ENCODE measurements at regions not wholly inside any gene's neighbourhood (a gene's known extent, or its start where the extent isn't known, plus 50 kb on each side); places are given as distances from the start of the nearest gene placed in this dataset.

DNA sequence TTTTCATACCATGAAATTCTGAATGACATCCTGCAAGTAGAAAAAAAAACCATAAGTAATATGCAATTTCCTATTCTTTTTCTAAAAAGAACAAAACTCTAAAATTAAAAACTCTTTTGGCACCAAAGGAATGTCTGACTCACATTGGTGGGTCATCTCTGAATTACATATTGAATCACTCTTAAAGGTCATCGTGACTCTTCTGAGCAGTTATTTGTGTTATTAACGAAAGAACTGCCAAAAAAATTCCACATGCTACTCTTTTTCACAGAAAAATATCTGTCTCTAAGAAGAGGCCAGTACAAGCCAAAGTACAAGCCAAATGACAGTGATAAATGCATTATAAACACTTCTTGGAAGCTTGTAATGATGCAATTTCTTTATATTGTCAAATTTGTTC lies 282.2 kb downstream of the GUCY2F start:
- Mint-ChIP-seq H3K36me3 (no peaks in the 10 kb centered on the region), H3K27ac (no peak overlapping the region), H3K9me3 (peaks cover 20% of the 10 kb centered on the region), H3K4me3 (no peak overlapping the region), H3K4me1 (no peaks in the 10 kb centered on the region), H3K27me3 (ENCODE audit: insufficient read depth, low read depth) (no peaks in the 10 kb centered on the region)
- H3K79me2 ChIP-seq (ENCODE audit: low read depth): no peaks in the 10 kb centered on the region
- H3K27me3 ChIP-seq: no peaks in the 10 kb centered on the region
- H3F3A ChIP-seq (ENCODE audit: low read depth): no peaks in the 10 kb centered on the region
- no peaks in the 10 kb centered on the region for H4K20me1 ChIP-seq (ENCODE audit: low read depth)
- peaks cover 5% of the 10 kb centered on the region for H3K9me3 ChIP-seq (ENCODE audit: low read depth)
- H3K4me2 ChIP-seq: no peak overlapping the region
- H3K4me3 ChIP-seq: no peak overlapping the region
- DNase-seq (ENCODE audit: low spot score): no peak
- no peak for TF ChIP-seq EZH2 (IDR thresholded peaks at IDR 0.05)
- H3K9ac ChIP-seq: no peak overlapping the region
- H3K27ac ChIP-seq: no peak overlapping the region
- no peaks in the 10 kb centered on the region for H3K36me3 ChIP-seq
- no peaks in the 10 kb centered on the region for H3K4me1 ChIP-seq
- no peak overlapping the region for H2AFZ ChIP-seq (replicated peaks)

DNA sequence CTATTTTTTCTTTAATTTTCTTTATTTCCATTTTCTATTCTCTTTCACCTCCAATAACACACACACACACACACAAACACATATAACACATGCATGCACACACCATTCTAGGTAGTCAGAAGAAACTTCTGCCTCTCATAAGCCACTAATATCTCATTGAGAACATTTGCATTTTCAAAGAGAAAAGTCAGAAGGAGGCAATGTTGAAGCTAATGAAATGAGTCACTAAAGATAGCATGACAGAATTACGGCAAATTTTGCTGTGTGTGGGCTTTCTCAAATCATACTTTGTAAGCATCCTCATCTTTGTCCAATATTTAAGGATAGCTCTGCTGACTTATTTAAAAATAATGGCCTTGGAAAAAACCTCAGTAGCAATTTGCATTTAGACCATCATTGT lies 291.3 kb downstream of the GUCY2F start:
- Histone ChIP-seq H3K27ac (no peak overlapping the region), H3K4me3 (no peak overlapping the region), H3K36me3 (no peaks in the 10 kb centered on the region), H3K4me1 (peaks cover 13% of the 10 kb centered on the region), H3K4me2 (no peak overlapping the region), H3K79me2 (ENCODE audit: low read depth) (no peaks in the 10 kb centered on the region), H4K20me1 (ENCODE audit: low read depth) (no peaks in the 10 kb centered on the region), H3K27me3 (no peaks in the 10 kb centered on the region), H2AFZ (replicated peaks) (no peak overlapping the region), H3F3A (ENCODE audit: low read depth) (no peaks in the 10 kb centered on the region), H3K9ac (no peak overlapping the region), H3K9me3 (ENCODE audit: low read depth) (no peaks in the 10 kb centered on the region)
- H3K4me3 Mint-ChIP-seq: no peak overlapping the region
- TF ChIP-seq, protein P1, sequence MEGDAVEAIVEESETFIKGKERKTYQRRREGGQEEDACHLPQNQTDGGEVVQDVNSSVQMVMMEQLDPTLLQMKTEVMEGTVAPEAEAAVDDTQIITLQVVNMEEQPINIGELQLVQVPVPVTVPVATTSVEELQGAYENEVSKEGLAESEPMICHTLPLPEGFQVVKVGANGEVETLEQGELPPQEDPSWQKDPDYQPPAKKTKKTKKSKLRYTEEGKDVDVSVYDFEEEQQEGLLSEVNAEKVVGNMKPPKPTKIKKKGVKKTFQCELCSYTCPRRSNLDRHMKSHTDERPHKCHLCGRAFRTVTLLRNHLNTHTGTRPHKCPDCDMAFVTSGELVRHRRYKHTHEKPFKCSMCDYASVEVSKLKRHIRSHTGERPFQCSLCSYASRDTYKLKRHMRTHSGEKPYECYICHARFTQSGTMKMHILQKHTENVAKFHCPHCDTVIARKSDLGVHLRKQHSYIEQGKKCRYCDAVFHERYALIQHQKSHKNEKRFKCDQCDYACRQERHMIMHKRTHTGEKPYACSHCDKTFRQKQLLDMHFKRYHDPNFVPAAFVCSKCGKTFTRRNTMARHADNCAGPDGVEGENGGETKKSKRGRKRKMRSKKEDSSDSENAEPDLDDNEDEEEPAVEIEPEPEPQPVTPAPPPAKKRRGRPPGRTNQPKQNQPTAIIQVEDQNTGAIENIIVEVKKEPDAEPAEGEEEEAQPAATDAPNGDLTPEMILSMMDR (IDR thresholded peaks at IDR 0.05): no peak
- TF ChIP-seq EZH2phosphoT487 (IDR thresholded peaks at IDR 0.05): no peak
- no peak for TF ChIP-seq EZH2 (IDR thresholded peaks at IDR 0.05)
- no peaks in the 10 kb centered on the region for H3K27me3 Mint-ChIP-seq (ENCODE audit: insufficient read depth, low read depth)
- H3K27ac Mint-ChIP-seq: no peak overlapping the region
- H3K4me1 Mint-ChIP-seq: no peaks in the 10 kb centered on the region
- no peak for DNase-seq (ENCODE audit: low spot score)
- no peaks in the 10 kb centered on the region for H3K36me3 Mint-ChIP-seq
- peaks cover 16% of the 10 kb centered on the region for H3K9me3 Mint-ChIP-seq

DNA sequence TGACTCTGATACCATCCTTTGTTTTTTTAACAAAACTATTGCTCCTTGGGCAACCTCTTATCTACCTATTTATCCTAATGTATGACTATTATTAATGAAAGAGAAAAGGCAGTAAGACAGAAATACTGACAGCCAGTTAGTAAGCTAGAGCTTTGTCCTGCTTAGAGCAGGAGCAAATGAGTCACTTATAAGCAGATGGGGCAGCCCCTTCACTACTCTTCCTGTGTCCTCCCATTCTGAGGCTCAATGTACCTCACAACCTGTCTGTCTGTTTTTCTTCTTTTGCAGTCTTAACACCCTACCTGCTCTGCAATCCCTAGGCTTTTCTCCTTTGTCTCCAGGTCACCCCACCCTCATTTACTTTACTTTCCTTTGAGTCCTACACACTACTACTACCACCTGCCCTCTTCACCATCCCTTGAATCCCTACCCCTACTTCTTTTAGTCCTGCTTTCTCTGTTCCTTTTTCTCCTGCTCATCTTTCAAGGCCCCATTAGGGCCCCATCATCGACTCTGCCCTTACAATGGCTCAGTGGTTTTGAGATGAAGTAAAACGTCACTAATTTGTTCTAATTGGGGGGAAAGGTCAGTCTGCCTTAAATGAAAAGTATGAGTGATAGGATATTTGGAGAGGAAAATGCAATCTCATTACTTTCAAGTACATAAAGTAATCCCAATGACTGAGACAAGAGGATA lies 294.3 kb downstream of the GUCY2F start:
- Mint-ChIP-seq H3K4me1 (no peaks in the 10 kb centered on the region), H3K9me3 (no peaks in the 10 kb centered on the region), H3K36me3 (no peaks in the 10 kb centered on the region), H3K27ac (no peak overlapping the region), H3K27me3 (ENCODE audit: insufficient read depth, low read depth) (no peaks in the 10 kb centered on the region), H3K4me3 (no peak overlapping the region)
- H3F3A ChIP-seq (ENCODE audit: low read depth): no peaks in the 10 kb centered on the region
- peak; percentile 3 for DNase-seq (ENCODE audit: low spot score)
- H4K20me1 ChIP-seq (ENCODE audit: low read depth): no peaks in the 10 kb centered on the region
- H3K4me1 ChIP-seq: peaks cover 37% of the 10 kb centered on the region
- no peak overlapping the region for H3K4me2 ChIP-seq
- no peak overlapping the region for H3K27ac ChIP-seq
- no peaks in the 10 kb centered on the region for H3K36me3 ChIP-seq
- no peak overlapping the region for H3K4me3 ChIP-seq
- no peak overlapping the region for H2AFZ ChIP-seq (replicated peaks)
- H3K79me2 ChIP-seq (ENCODE audit: low read depth): no peaks in the 10 kb centered on the region
- no peak for TF ChIP-seq EZH2phosphoT487 (IDR thresholded peaks at IDR 0.05)
- TF ChIP-seq, protein P1 (IDR thresholded peaks at IDR 0.05): no peak
- TF ChIP-seq EZH2 (IDR thresholded peaks at IDR 0.05): no peak
- H3K9ac ChIP-seq: no peak overlapping the region
- H3K27me3 ChIP-seq: no peaks in the 10 kb centered on the region
- H3K9me3 ChIP-seq (ENCODE audit: low read depth): no peaks in the 10 kb centered on the region

DNA sequence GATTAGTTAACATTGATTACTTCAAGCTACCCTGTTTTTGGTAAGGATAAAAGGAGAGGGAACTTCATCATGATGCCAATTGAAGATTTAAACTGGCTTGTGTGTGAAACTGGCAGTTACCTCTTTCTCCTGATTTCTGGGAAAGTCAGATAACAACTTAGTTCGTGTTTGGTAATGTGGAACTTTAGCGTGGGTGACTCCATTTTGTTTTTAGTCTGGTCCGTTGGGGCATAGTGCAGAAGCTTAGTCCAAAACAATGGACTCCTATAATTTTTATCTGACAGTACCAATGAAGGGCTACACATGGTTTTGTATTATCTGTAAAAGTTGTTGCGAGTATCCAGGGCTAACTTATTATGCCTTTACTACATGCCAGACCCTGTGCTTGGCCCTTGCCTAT lies 294.9 kb downstream of the GUCY2F start:
- no peak overlapping the region for H3K4me3 Mint-ChIP-seq
- Histone ChIP-seq H3K27ac (no peak overlapping the region), H3K4me1 (peaks cover 37% of the 10 kb centered on the region), H3K36me3 (no peaks in the 10 kb centered on the region), H3K27me3 (no peaks in the 10 kb centered on the region), H3K9ac (no peak overlapping the region), H2AFZ (replicated peaks) (no peak overlapping the region), H3K9me3 (ENCODE audit: low read depth) (no peaks in the 10 kb centered on the region), H4K20me1 (ENCODE audit: low read depth) (no peaks in the 10 kb centered on the region), H3K79me2 (ENCODE audit: low read depth) (no peaks in the 10 kb centered on the region), H3K4me3 (no peak overlapping the region), H3K4me2 (no peak overlapping the region), H3F3A (ENCODE audit: low read depth) (no peaks in the 10 kb centered on the region)
- H3K27ac Mint-ChIP-seq: no peak overlapping the region
- TF ChIP-seq, protein P1 (IDR thresholded peaks at IDR 0.05): no peak
- no peak for TF ChIP-seq EZH2 (IDR thresholded peaks at IDR 0.05)
- TF ChIP-seq EZH2phosphoT487 (IDR thresholded peaks at IDR 0.05): no peak
- H3K36me3 Mint-ChIP-seq: no peaks in the 10 kb centered on the region
- no peaks in the 10 kb centered on the region for H3K4me1 Mint-ChIP-seq
- no peak for DNase-seq (ENCODE audit: low spot score)
- H3K27me3 Mint-ChIP-seq (ENCODE audit: insufficient read depth, low read depth): no peaks in the 10 kb centered on the region
- no peaks in the 10 kb centered on the region for H3K9me3 Mint-ChIP-seq
